ENCODE measurements at regions not wholly inside any gene's neighbourhood (a gene's known extent, or its start where the extent isn't known, plus 50 kb on each side); places are given as distances from the start of the nearest gene placed in this dataset.

DNA sequence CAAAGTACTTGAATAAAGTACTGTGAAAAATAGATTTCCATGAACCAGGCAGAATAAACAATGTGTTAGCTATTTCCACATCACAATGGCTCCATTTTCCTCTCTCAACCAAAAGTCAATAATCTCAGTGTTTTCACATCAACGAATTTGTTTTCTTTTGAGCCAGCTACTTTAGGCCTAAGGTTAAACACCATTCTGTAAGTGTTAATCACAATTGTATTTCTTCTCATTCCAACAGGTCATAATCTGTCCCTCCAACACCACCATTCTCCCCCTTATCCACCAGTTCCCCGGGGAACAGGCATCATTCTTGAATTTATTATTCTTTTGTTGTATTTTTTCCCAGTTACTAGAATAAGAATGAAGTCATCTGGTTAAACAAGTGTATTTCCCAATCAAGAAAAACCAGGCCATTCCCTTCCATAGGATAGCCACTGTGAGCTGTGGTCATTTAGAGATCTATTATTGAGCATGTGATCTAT, 66.2 kb upstream of the PALMD start:
- DNase-seq: no peak

DNA sequence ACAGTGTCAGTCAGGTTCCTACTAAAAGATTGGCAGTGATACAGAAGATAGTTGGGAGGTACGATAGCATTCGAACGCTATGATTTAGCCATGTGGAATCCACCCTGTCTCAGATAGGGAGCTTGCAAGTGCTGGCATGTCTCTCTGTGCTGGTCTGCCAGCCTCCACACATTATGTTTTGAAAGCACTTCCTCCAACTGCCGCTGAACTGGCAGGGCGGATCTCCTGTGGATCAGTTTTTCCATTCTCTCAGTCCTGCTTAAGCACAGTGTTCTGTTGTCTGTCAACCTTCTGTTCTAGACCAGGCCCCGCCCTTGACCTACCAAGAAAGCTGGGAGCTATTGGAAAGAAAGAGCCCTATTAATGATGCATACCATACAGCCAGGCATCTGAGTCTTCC, 65.5 kb upstream of the PALMD start:
- no peak for DNase-seq

DNA sequence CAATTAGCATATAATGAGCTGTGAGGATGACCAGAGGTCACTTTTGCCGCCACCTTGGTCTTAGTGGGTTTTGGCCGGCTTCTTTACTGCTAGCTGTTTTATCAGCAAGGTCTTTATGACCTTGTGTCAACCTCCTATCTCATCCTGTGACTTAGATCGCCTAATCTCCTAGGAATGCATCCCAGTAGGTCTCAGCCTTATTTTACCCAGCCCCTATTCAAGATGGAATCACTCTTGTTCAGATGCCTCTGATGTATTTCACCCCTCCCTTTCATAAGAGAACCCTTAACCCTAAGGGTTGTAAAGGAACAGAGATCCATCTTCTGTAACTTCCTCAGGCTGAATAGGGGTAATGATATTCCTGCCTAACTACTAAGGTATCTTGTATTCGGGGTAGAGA, 58.9 kb upstream of the PALMD start:
- no peak for DNase-seq

DNA sequence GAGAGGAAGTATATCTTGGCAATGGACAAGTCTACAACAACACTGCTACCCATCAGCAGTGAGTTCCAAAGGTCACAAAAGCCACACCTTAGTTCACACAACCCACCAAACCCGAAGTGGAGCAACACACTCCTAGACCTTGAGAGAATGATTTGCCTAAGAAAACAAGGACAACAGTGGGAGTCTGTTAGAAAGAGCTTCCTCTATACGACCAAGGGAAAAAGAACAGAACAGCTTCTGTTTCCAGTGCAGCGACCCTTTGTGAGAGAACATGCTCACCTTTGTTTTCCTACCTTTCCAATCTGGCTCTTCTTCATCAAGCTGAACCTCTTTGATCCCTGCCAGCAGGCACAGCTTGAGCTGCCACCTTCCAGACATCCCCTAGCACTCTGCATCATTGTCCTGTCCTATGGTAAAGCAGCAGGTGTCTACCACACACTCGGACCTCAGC, 56.7 kb upstream of the PALMD start:
- no peak for DNase-seq

DNA sequence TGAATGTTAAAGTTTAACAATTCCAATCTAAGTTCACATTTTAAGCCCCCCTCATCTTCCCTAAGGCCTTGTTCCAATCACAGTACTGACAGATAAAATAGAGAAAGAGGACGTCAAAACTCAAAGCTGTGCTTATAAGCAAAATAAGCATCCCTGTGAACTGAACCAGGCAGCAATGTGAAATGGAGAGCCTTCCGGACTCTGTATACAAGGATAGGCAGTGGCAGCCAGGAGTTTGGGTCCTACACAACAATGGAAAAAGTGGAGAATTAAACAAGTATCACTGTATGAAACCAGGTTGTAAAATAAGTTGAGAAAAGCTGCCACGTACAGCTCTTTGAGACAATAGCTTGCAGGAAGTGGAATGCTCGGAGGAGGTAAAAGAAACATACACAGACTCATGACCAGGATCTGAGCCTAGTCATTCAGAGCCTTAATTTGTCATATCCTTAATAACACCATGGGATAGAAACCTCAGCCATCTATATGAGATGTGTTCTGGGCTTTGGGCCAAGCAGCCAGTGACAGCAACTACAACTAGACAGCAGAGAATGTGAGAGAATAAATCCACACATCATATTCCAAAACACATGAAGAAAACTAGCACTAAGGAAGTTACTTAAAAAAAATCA, 55.2 kb upstream of the PALMD start:
- no peak for DNase-seq

DNA sequence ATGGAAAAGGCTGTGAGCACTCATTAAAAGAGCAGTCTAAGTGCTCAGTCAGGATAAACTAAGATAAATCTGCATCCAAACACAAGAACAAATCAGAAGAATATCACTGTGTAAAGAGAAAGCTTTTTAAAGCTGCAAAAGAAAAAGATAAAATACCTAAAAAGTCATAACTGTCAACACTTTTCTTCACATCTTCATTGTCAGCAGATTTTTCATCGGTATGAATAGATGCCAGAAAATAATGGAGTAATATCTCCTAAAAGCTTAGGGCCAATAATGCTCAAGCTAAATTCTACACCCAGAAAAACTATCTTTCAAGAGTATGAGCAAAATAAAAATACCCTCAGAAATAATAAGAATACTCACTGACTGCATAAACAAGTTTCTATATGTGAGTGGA, 54.0 kb upstream of the PALMD start:
- DNase-seq: no peak

DNA sequence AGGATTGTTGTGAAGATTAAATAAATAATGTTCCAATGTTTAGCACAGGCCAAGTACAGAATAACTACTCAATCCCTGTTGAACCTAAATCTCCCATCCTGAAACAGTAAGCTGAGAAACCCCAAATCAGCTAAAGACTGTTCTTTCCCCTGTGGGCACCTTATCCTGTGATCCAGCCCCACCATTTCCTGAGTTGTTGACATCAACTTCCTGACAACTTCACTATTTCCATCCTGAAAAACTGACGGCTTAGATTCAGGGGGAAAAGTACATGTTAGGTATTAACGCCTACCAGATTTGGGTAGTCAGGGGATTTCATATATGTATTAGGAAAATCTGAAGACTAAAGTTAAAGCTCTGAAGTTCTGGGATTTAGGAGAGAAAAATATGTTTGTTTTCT, 51.7 kb upstream of the PALMD start:
- no peak for DNase-seq

DNA sequence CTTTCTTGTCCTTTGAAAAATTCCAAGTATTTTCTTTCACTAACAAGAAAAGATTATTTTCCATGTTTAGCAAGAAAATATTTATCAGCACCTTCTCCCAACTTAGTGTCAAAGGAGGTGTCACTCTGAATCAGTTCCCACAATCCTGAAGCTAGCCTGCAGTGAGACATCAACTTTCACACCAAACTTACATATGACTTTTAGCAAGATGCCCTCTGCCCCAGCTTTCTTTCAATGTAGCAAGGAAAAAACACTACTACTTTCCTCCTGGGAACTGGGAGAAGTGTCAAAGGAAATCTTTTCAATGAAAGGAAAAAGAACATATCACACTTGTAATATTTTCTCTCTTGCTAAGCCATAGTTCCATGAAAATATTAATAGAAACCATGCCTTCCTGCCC, 50.9 kb upstream of the PALMD start:
- DNase-seq: no peak

DNA sequence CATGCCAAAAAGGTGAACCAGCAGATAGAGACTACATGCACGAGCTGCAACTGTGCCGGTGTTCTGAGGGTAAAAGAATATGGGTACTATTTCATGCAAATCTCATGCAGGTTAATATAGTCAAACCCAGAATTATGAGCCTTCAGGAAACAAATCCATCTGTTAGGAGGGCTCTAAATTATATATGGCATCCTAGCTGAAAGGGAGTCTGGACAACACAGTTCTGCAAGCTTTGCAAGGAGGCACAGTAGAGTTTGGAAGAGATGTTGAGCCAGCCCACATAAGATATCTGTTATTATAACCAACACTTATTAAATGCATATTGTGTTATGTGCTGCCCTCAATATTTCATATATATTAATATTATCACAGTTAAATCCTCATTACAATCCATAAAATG, 50.5 kb upstream of the PALMD start:
- DNase-seq: no peak
